Type B pancreatic cell (in vitro differentiated cells): ENCODE measurements at regions not wholly inside any gene's neighbourhood (a gene's known extent, or its start where the extent isn't known, plus 50 kb on each side); places are given as distances from the start of the nearest gene placed in this dataset.

Source experiments
- DNase-seq: peaks from one replicate; pipeline ENCODE4 v3.0.0; 2021; ENCODE audit warnings: mixed read lengths; ENCODE audit not compliant: unreplicated experiment; ENCODE audit errors: extremely low spot score
- H3K27ac Mint-ChIP-seq: 2 replicates; pipeline ENCODE4 v1.8.0; 2021; ENCODE audit warnings: mild to moderate bottlenecking, mixed read lengths
- H3K27me3 Mint-ChIP-seq: 2 replicates; pipeline ENCODE4 v1.8.0; 2021; ENCODE audit warnings: mixed read lengths
- H3K36me3 Mint-ChIP-seq: 2 replicates; pipeline ENCODE4 v1.8.0; 2021; ENCODE audit warnings: mixed read lengths
- H3K4me1 Mint-ChIP-seq: one replicate; pipeline ENCODE4 v1.8.0; 2021; ENCODE audit warnings: mixed read lengths; ENCODE audit not compliant: unreplicated experiment
- H3K4me3 Mint-ChIP-seq: 2 replicates; pipeline ENCODE4 v1.8.0; 2021; ENCODE audit warnings: mild to moderate bottlenecking, mixed read lengths
- H3K9me3 Mint-ChIP-seq: 2 replicates; pipeline ENCODE4 v1.8.0; 2021; ENCODE audit warnings: mixed read lengths
- TF ChIP-seq, protein P1 (sequence below): fragments of 200-600 bp; sonication (generic); conservative IDR thresholded peaks from 2 replicates; pipeline ENCODE4 v1.5.0; 2021; ENCODE audit warnings: antibody characterized with exemption, mild to moderate bottlenecking

DNA sequence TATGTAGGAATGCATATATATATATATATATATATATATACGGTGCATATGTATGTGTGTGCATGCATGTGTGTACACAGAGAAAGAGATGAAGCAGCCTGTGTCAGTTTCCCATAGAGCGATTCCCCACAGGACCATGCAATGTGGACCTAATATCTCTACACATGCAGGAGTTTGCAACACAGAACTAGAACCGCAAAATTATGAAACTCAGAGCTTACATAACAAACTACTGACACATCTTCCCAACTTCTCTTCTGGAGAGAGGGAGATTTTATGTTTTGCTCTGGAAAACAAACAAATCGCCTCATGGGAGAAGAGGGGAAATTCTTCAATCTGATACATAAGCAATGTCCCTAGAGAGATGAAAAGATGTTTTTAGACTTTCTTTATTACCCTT is 377.2 kb downstream of the LRATD1 start:
- Mint-ChIP-seq H3K36me3 (no peaks in the 10 kb centered on the region), H3K27me3 (no peaks in the 10 kb centered on the region), H3K4me3 (no peak overlapping the region), H3K9me3 (no peaks in the 10 kb centered on the region), H3K27ac (no peak overlapping the region), H3K4me1 (no peaks in the 10 kb centered on the region)
- TF ChIP-seq, protein P1, sequence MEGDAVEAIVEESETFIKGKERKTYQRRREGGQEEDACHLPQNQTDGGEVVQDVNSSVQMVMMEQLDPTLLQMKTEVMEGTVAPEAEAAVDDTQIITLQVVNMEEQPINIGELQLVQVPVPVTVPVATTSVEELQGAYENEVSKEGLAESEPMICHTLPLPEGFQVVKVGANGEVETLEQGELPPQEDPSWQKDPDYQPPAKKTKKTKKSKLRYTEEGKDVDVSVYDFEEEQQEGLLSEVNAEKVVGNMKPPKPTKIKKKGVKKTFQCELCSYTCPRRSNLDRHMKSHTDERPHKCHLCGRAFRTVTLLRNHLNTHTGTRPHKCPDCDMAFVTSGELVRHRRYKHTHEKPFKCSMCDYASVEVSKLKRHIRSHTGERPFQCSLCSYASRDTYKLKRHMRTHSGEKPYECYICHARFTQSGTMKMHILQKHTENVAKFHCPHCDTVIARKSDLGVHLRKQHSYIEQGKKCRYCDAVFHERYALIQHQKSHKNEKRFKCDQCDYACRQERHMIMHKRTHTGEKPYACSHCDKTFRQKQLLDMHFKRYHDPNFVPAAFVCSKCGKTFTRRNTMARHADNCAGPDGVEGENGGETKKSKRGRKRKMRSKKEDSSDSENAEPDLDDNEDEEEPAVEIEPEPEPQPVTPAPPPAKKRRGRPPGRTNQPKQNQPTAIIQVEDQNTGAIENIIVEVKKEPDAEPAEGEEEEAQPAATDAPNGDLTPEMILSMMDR, result no peak
- no peak for DNase-seq

DNA sequence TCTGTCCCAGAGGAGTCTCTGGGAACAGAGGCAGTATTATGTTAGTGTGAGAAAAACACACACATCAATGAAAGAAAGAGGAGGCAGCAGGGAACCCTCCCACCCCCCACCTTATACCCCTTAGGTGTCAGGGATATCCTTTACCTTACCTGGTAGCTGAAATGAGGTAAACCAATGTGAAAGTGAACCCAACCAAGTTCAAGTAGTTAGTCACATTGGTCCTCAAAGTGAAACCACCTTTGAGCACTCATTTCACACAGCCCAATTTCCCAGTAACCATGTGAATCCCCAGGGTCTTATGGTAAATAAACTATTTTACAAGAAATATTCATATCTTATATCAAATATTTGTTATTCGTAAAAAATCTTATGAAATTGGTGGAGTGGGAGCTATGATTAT is 377.8 kb downstream of the LRATD1 start:
- DNase-seq, result no peak
- Mint-ChIP-seq H3K9me3 (no peaks in the 10 kb centered on the region), H3K4me3 (no peak overlapping the region), H3K4me1 (no peaks in the 10 kb centered on the region), H3K27me3 (no peaks in the 10 kb centered on the region), H3K27ac (no peak overlapping the region), H3K36me3 (no peaks in the 10 kb centered on the region)
- TF ChIP-seq, protein P1, result no peak

DNA sequence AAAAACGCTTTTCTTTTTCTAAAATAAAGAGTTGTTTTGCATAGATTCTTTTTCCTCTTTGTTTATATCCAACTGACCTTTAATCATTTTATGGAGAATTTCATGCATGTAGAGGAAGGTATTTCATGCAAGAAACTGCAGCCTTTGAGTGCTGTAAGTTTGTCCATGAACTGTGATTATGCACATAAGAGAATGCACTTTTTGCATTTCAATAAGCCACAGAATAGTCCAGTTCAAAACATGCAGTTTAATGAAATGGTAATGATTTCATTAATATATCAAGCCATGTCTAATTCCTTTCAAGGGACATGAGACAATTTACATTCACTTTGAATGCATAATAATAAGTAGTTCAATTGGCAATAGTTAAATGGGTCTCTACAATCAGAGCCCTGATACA is 386.3 kb downstream of the LRATD1 start:
- Mint-ChIP-seq H3K4me1 (no peaks in the 10 kb centered on the region), H3K27ac (no peak overlapping the region), H3K36me3 (no peaks in the 10 kb centered on the region), H3K9me3 (no peaks in the 10 kb centered on the region), H3K4me3 (no peak overlapping the region), H3K27me3 (peaks cover 7% of the 10 kb centered on the region)
- DNase-seq, result no peak
- TF ChIP-seq, protein P1, result no peak

DNA sequence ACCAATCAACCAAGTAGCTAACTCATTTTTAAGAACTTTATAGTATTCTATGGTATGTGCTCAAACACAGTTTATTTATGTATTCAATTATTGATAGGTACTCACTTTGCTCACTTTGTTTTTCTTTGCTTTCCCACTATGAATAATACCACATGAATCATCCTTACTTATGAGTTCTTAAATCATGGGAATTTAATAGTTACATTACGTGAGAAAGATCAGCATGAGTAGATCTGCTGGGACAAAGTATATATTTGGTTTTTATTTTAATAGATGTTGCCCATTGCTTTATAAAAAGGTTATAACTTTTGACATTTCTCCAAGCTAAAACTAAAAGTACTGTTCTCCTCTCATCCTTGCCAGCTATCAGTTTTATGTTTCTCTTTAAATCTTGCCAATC is 390.7 kb downstream of the LRATD1 start:
- H3K27ac Mint-ChIP-seq, result no peak overlapping the region

DNA sequence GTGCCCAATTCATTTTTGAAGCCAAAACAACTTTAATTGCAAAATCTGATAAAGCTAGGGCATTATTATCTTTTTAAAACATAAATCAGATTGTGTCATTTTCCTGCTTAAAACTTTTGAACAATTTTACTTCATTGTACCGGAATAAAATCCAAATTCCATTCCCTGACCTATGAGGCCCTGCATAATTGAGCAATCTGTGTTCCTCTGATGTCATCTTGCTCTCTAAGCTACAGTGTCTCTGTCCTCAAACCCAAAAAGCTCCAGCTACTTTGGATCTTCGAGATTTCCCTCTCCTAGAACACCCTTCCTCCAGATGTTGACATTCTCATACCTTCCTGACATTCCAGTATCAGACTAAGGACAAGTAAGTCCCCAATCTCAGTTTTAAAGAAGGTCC is 395.9 kb downstream of the LRATD1 start:
- no peak overlapping the region for H3K4me3 Mint-ChIP-seq
- H3K27ac Mint-ChIP-seq, result no peak overlapping the region
- H3K9me3 Mint-ChIP-seq, result no peaks in the 10 kb centered on the region
- H3K27me3 Mint-ChIP-seq, result peaks cover 7% of the 10 kb centered on the region
- no peak for DNase-seq
- H3K4me1 Mint-ChIP-seq, result no peaks in the 10 kb centered on the region
- TF ChIP-seq, protein P1, result no peak
- H3K36me3 Mint-ChIP-seq, result no peaks in the 10 kb centered on the region

More for the DNA sequence above, 390.7 kb downstream of the LRATD1 start:
- DNase-seq, result no peak
- Mint-ChIP-seq H3K9me3 (no peaks in the 10 kb centered on the region), H3K27me3 (peaks cover 4% of the 10 kb centered on the region), H3K4me3 (no peak overlapping the region), H3K4me1 (no peaks in the 10 kb centered on the region), H3K36me3 (no peaks in the 10 kb centered on the region)
- TF ChIP-seq, protein P1, result no peak

DNA sequence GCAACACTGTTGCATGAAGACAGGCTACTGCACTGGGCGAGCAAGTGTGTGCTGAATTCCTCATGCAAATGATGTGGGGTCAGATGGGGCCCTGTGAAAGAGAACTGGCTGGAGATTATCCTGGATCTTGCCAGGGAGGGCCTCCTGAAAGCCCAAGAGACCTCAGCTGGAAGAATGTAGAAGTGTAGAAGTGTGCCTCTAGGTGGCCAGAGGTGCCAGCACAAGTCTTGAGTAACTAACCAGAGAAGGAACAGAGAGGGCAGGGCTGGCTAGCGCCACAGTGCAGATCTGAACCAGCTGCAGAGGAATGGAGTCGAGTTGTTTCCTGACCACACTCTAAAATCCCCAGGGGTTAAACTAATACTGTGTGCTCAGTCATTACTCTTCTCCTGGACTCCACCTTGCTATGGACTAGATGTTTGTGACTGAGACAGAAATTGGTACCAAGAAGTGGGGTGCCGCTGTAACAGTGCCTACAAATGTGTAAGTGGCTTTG is 399.3 kb downstream of the LRATD1 start:
- H3K4me1 Mint-ChIP-seq, result no peaks in the 10 kb centered on the region
- TF ChIP-seq, protein P1, result no peak
- peaks cover 7% of the 10 kb centered on the region for H3K27me3 Mint-ChIP-seq
- no peak overlapping the region for H3K4me3 Mint-ChIP-seq
- no peak overlapping the region for H3K27ac Mint-ChIP-seq
- DNase-seq, result no peak
- no peaks in the 10 kb centered on the region for H3K36me3 Mint-ChIP-seq
- H3K9me3 Mint-ChIP-seq, result no peaks in the 10 kb centered on the region
